PC-9 (cell line): ENCODE measurements at regions not wholly inside any gene's neighbourhood (a gene's known extent, or its start where the extent isn't known, plus 50 kb on each side); places are given as distances from the start of the nearest gene placed in this dataset.

Experiments used
- BruUV-seq: library from RNA; stranded (reverse); fragments of 400-500 nt; replicated peaks from 2 replicates; lab custom pipeline; 2021; lab: Mats Ljungman, UMichigan
- CTCF ChIA-PET: fragments of 300-600 bp; sonication (Branson Sonifier 250); formaldehyde crosslinking; loops from one replicate; lab custom pipeline; 2022; ENCODE audit warnings: antibody characterized with exemption; lab: Charles Lee
- POLR2A ChIA-PET: fragments of 300-600 bp; sonication (Branson Sonifier 250); formaldehyde crosslinking; loops from one replicate; lab custom pipeline; 2022; ENCODE audit warnings: antibody characterized with exemption; ENCODE audit not compliant: unreplicated experiment; lab: Charles Lee
- DNase-seq, 2 experiments: peaks; one replicate each; pipeline versions ENCODE4 v3.0.0 to v3.0.0-alpha.2; 2015 to 2022; ENCODE audit warnings: mixed read lengths in 1 of 2
- H2AFZ ChIP-seq: fragments of 200-600 bp; sonication (generic); 2 replicates; pipeline ENCODE4 v1.8.1; 2017; ENCODE audit warnings: antibody characterized with exemption
- H3F3A ChIP-seq: fragments of 200-600 bp; sonication (generic); 2 replicates; pipeline ENCODE4 v1.8.1; 2017; ENCODE audit warnings: antibody characterized with exemption, mild to moderate bottlenecking, low read depth; ENCODE audit not compliant: insufficient read depth
- H3K27ac ChIP-seq: fragments of 200-600 bp; sonication (generic); 2 replicates; pipeline ENCODE4 v1.6.1; 2016; ENCODE audit warnings: mixed run types
- H3K27me3 ChIP-seq: fragments of 200-600 bp; sonication (generic); 2 replicates; pipeline ENCODE4 v1.6.1; 2016; ENCODE audit warnings: low read depth, mixed run types; ENCODE audit not compliant: insufficient read depth
- H3K36me3 ChIP-seq: fragments of 200-600 bp; sonication (generic); 2 replicates; pipeline ENCODE4 v1.6.1; 2016; ENCODE audit warnings: low read depth, mixed run types
- H3K4me1 ChIP-seq: fragments of 200-600 bp; sonication (generic); replicated peaks from 2 replicates; pipeline ENCODE4 v1.6.1; 2016; ENCODE audit warnings: mixed run types; ENCODE audit not compliant: insufficient read depth
- H3K4me2 ChIP-seq: fragments of 200-600 bp; sonication (generic); 2 replicates; pipeline ENCODE4 v1.6.1; 2017; ENCODE audit warnings: mixed run types
- H3K4me3 ChIP-seq: fragments of 200-600 bp; sonication (generic); 2 replicates; pipeline ENCODE4 v1.6.1; 2016; ENCODE audit warnings: mixed run types
- H3K79me2 ChIP-seq: fragments of 200-600 bp; sonication (generic); 2 replicates; pipeline ENCODE4 v1.6.1; 2017; ENCODE audit warnings: low read depth, mixed run types
- H3K9me2 ChIP-seq: fragments of 200-600 bp; sonication (generic); 2 replicates; pipeline ENCODE4 v1.8.1; 2017; ENCODE audit warnings: mild to moderate bottlenecking; ENCODE audit not compliant: insufficient read depth
- H3K9me3 ChIP-seq: fragments of 200-600 bp; sonication (generic); 2 replicates; pipeline ENCODE4 v1.8.1; 2016; ENCODE audit warnings: low read depth; ENCODE audit not compliant: insufficient read depth
- H4K20me1 ChIP-seq: fragments of 200-600 bp; sonication (generic); 2 replicates; pipeline ENCODE4 v1.8.1; 2017; ENCODE audit not compliant: insufficient read depth
- EZH2 ChIP-seq: fragments of 200-600 bp; sonication (generic); IDR thresholded peaks from 2 replicates; pipeline ENCODE4 v1.8.0; 2017; ENCODE audit warnings: antibody characterized with exemption, low read depth
- intact Hi-C: fragments of 100-400 bp; cut with micrococcal nuclease; formaldehyde crosslinking; loops from one replicate; pipeline ENCODE4 v1.10.0; 2022; ENCODE audit not compliant: unreplicated experiment
- TF ChIP-seq, protein P1 (sequence below): fragments of 200-600 bp; sonication (generic); conservative IDR thresholded peaks from 2 replicates; pipeline ENCODE4 v1.6.1; 2017; ENCODE audit warnings: mixed run types, antibody characterized with exemption, mild to moderate bottlenecking, moderate library complexity

DNA sequence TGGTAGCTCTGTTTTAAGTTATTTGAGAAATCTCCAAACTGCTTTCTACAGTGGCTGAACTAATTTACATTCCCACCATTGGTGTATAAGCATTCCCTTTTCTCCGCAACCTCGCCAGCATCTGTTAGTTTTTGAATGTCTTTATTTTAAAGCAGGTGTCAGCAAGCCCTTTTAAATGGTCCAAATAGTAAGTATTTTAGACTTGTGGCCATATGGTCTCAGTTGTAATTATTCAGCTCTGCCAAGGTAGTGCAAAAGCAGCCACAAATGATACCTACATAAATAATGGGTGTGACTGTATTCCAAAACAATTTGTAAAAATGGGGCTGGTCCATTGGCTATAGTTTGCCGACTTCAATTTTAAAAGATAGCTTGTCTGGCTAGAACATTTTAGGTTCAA, 58.7 kb upstream of the TMTC4 start:
- TF ChIP-seq, protein P1, sequence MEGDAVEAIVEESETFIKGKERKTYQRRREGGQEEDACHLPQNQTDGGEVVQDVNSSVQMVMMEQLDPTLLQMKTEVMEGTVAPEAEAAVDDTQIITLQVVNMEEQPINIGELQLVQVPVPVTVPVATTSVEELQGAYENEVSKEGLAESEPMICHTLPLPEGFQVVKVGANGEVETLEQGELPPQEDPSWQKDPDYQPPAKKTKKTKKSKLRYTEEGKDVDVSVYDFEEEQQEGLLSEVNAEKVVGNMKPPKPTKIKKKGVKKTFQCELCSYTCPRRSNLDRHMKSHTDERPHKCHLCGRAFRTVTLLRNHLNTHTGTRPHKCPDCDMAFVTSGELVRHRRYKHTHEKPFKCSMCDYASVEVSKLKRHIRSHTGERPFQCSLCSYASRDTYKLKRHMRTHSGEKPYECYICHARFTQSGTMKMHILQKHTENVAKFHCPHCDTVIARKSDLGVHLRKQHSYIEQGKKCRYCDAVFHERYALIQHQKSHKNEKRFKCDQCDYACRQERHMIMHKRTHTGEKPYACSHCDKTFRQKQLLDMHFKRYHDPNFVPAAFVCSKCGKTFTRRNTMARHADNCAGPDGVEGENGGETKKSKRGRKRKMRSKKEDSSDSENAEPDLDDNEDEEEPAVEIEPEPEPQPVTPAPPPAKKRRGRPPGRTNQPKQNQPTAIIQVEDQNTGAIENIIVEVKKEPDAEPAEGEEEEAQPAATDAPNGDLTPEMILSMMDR: no peak
- TF ChIP-seq EZH2: no peak
- CTCF ChIA-PET: no interaction called here
- BruUV-seq: no TSS peak

DNA sequence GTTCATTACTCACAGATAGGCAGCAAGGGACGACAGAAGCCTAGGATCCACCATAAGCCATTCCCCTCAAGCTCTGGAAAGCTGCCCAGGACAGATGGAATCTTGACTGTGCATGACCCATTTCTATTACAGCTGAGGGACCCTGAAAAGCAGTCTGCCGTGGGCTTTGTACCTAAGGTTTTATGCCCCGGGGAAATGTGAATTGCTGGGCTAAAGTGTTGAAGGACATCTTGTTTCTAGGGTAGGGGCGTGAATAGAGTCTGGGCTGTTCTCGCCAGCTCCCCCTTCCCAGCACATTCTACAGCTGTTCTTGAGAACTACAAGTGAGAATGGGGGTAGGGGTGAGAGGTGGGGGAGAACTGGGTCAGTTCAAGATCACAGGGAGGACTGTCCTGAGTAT, 53.6 kb upstream of the TMTC4 start:
- Histone ChIP-seq H3K27me3 (peaks cover 40% of the 10 kb centered on the region), H2AFZ (peak overlapping the region; percentile 20; the same call in 1 of the 2 replicates), H4K20me1 (no peaks in the 10 kb centered on the region), H3K4me1 (no peaks in the 10 kb centered on the region), H3K79me2 (no peaks in the 10 kb centered on the region), H3K36me3 (no peaks in the 10 kb centered on the region), H3K4me2 (no peak overlapping the region), H3K4me3 (no peak overlapping the region), H3F3A (no peaks in the 10 kb centered on the region), H3K9me2 (no peaks in the 10 kb centered on the region), H3K27ac (no peak overlapping the region), H3K9me3 (no peaks in the 10 kb centered on the region)
- ChIA-PET CTCF (no interaction called here), POLR2A (no interaction called here)
- intact Hi-C loops: no loop called here
- BruUV-seq: no TSS peak
- no peak for DNase-seq
- TF ChIP-seq, protein P1: no peak
- no peak for TF ChIP-seq EZH2

More for the DNA sequence above, 58.7 kb upstream of the TMTC4 start:
- Histone ChIP-seq H3K4me2 (no peak overlapping the region), H3F3A (no peaks in the 10 kb centered on the region), H3K27ac (no peak overlapping the region), H3K9me2 (no peaks in the 10 kb centered on the region), H4K20me1 (no peaks in the 10 kb centered on the region), H3K79me2 (no peaks in the 10 kb centered on the region), H3K4me1 (no peaks in the 10 kb centered on the region), H3K9me3 (no peaks in the 10 kb centered on the region), H3K27me3 (peaks cover 52% of the 10 kb centered on the region), H3K36me3 (no peaks in the 10 kb centered on the region), H2AFZ (no peak overlapping the region), H3K4me3 (no peak overlapping the region)
- intact Hi-C loops: no loop called here
- POLR2A ChIA-PET: no interaction called here
- no peak for DNase-seq

DNA sequence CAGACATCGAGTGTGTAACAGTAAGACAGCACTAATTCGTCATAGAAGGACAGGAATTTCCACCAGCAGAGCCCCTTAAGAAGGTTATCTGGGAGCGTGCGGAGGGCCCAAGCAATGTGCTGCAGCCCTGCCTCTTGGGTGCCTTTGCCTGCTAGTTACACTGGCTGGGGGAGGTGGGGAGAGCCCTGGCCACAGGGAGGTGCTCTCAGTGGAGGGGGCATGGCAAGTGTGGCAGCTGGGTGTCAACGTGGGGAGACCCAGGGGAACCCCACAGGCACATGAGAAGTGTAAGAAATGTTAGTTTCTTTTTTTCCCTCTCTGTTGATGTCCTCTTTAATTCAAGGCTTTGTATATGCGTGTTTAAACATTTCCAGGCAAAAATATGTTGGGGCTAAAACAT, 50.9 kb upstream of the TMTC4 start:
- no peak overlapping the region for H3K4me3 ChIP-seq
- CTCF ChIA-PET: no interaction called here
- peaks cover 34% of the 10 kb centered on the region for H3K27me3 ChIP-seq
- H3K9me3 ChIP-seq: no peaks in the 10 kb centered on the region
- no peaks in the 10 kb centered on the region for H3F3A ChIP-seq
- H4K20me1 ChIP-seq: no peaks in the 10 kb centered on the region
- TF ChIP-seq, protein P1: no peak
- TF ChIP-seq EZH2: no peak
- no TSS peak for BruUV-seq
- no peaks in the 10 kb centered on the region for H3K79me2 ChIP-seq
- no peaks in the 10 kb centered on the region for H3K9me2 ChIP-seq
- no peak for DNase-seq
- POLR2A ChIA-PET: no interaction called here
- H3K4me2 ChIP-seq: no peak overlapping the region
- H3K4me1 ChIP-seq: no peaks in the 10 kb centered on the region
- H3K36me3 ChIP-seq: no peaks in the 10 kb centered on the region
- intact Hi-C loops: no loop called here
- no peak overlapping the region for H3K27ac ChIP-seq
- H2AFZ ChIP-seq: no peak overlapping the region
